ENCODE measurements at regions not wholly inside any gene's neighbourhood (a gene's known extent, or its start where the extent isn't known, plus 50 kb on each side); places are given as distances from the start of the nearest gene placed in this dataset.

GRCh38 chr10:124344931-124345330, 73.8 kb downstream of the OAT start:
- TF ChIP-seq CTCF (IDR thresholded peaks at IDR 0.05) (no peak), POLR2A (IDR thresholded peaks at IDR 0.05) (no peak)
